DMS53 treated with DMSO at 0.1 percent for 48 hours (cell line): ENCODE measurements at regions not wholly inside any gene's neighbourhood (a gene's known extent, or its start where the extent isn't known, plus 50 kb on each side); places are given as distances from the start of the nearest gene placed in this dataset.
A peak's percentile ranks its signal among the peaks of the same experiment; 100 is the strongest.

Experiments used
- DNase-seq: peaks from one replicate; lab custom pipeline; 2025; ENCODE audit not compliant: unreplicated experiment; lab: John Stamatoyannopoulos, UW

DNA sequence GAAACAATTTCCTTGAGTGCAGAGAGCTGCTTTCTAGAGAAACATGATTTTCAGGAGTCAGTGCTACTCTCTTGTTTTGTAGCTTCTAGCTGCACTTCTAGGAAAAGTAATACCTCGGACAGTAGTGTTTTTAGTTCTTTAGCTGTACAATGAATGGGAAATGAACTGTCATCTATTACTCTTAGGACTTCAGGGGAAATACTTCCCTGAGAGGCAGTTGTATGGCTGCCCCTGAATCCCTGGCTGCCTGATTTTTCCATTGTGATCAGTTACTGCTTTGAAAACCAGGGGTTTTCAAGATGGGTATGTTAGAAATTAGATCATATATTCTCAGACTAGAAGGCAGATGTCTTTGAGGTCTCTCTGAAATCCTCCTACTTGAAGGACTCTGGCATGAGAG lies 200.3 kb upstream of the SEMA6D start:
- DNase-seq, result no peak

DNA sequence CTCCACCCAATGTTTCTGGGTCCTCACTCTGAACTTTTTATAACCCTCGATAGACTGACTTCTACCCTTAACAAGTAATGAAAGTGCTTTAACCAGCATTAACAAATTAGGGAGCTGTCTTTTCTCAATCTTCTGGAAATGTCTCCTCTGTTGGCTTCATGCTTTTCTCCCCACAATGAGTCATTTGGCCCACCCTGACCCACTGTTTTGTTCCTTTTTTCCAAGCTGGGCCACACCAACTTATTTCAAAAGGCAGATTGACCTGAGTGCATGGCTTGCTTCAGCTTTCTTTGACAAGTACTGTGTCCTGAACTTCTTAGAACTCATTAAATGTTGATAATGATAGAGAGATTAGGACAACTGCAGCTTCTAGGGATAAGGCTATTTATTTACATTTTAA lies 199.6 kb upstream of the SEMA6D start:
- DNase-seq, result no peak

DNA sequence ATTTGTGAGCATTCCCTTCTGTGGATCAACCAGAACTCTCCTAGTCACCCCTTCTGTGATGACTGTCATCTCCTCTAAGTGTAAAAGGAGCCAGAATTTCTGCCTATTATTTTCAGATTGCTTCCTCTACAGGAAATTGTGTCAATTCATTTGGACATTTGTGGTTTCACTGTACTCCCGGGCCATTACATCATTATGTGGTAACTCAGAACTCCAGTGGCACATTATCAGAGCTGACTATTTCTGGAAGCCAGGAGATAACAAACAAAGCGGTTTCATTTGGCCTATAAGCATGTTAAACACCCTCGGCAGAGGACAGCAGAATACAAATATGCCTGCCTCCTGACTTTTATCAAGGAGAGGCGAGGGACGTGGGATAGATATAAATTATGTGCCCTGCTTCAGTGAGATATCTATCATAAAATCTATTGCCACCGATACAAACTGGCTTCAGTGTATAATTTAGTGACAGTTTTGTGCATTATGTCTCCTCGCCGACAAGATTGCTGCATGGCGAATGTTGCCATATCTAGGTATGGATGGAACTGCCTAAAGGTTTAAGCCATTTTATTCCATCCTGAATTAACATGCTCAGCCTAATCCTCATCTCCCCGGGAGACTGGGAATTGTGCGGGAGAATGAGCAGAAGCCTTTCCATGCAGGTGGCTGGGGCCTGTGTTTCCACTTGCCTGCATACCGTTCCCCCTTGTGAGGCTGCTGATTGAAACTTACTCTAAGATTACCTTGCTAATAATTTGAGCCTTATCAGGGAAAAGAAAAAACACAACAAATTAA lies 193.4 kb upstream of the SEMA6D start:
- DNase-seq, result no peak

DNA sequence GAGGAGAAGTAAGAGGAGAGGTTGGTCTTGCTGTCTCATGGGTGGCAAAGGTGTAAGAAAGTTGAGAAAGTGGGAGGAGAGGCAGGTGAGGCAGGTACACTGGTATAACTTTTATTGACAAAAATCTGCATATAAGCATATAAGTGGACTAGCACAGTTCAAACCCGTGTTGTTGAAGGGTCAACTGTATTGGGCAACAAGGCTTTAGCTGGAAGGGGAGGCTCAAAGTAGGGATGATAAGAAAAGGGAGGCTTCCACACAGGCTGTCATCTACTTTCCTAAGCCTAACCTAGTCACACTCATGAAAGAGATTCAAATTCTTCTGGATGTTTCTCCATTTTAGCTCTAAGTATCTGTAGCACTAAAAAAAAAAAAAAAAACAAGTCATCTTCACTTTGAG lies 188.1 kb upstream of the SEMA6D start:
- no peak for DNase-seq

DNA sequence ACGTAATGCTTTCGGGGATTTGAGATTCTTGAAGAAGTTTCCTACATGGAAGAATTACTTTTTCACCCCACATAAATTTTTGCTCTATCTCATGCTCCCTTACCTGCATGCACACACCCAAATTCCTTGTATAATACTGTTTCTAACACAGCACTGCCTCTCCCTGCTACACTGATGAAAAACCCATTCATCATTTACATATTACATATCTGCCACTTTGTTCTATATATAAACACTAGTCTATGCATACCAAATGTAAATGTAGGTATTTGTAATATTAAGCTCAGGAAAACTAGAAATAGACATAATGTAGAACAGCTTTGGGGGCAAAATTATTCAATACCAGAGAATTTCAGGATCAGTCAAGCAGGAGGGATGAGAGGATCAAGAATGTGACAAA lies 182.6 kb upstream of the SEMA6D start:
- no peak for DNase-seq

DNA sequence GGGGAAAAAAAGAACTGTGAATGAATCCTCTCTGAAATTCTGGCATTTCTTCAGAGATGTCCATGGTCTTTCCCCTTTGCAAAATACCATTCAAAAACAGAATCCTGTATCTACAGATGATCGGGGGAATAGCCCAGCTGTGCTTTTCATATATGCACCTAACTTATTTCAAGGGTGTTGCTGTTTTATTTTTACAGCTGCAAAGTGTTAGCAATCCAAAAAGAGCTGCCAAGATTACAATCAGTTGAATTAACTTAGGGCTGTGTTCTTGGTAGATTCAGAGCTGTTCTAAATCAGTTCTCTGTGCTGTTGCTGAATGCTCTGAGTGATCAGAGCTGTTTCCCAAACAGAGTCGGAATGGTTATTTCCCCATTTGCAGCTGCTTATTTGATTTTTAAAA lies 175.7 kb upstream of the SEMA6D start:
- DNase-seq, result no peak

DNA sequence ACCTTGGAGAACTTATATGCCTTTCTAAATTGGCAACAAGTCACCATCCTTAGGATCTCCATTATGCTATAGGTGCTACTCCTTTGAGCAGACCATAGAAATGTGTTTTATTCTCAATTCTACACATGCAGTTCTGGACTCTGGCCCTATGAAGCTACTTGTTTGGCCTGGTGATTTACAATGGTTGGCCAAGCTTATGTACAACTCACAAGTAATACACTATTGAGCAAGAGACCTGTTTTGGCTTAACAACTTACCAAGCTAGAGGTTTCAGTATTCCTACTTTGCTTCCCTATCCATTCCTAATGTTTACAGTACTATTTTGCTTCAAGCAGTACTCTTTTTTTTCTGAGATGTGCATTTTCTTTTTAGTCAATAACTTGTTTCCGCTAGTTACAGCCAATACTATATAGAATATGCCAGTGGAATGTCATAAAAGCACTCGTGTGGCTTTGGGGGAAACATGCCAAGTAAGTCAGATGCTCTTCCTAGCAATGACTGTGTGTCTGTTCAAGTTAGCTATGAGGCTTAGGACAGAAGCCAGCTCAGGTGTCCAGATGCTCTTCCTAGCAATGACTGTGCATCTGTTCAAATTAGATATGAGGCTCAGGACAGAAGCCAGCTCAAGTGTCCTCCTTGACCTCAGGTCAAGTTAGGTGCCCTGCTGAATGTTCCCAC lies 174.9 kb upstream of the SEMA6D start:
- no peak for DNase-seq

DNA sequence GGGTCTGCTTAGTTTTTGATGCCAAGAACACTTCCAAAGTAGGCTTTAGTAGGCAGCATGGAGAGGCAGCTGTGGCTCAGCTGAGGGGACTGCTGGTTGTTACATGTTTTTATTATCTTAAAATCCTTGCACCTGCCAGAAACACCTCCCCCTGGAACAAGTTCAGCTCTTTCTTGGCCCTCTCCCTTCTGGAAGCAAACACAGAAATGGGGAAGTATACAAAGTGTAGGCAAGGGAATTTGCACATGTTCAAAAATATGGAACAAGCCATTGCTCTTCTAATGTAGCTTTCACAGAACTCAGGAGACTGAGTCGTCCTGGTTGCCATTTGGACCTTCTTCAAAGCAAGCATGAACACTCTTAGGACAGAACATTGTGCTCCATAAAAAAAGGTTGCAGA lies 169.1 kb upstream of the SEMA6D start:
- DNase-seq, result no peak

DNA sequence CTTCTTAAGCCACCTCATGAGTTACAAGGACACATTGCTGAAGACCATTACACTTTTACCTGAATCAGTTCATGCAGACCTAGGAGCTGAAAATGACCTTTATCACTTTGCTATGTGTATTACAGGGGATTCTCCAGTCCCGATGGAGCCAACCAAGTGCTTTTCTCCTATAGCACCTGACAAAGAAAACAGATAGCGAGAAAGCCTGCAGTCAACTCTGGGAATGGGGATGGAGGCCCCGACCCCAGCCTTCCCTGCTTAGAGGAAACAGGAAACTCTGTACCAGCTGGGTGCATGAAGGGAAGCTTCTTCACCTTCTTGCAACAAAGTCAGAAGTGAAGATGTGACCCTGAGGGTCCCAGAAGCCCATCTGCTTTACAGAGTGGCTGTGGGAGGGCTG lies 168.3 kb upstream of the SEMA6D start:
- DNase-seq, result no peak

DNA sequence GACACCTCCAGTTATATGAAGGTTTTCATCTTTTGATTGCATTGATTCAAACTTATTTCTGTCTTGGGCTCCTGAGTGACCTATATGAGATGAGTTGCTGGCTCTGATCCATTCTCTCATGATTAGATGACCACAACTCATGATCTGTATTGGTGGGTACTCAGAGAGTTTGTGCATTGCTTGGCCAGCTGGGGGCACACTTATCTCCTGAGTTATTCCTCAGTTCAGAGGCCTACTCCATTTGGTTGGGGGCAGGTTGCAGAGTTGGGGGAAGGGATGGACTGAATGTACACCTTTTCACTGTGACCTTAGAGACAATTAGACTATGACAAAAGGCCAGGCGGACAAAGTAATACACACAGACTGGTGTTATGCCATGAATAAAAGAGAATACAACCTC lies 166.2 kb upstream of the SEMA6D start:
- DNase-seq, result peak; percentile 6

DNA sequence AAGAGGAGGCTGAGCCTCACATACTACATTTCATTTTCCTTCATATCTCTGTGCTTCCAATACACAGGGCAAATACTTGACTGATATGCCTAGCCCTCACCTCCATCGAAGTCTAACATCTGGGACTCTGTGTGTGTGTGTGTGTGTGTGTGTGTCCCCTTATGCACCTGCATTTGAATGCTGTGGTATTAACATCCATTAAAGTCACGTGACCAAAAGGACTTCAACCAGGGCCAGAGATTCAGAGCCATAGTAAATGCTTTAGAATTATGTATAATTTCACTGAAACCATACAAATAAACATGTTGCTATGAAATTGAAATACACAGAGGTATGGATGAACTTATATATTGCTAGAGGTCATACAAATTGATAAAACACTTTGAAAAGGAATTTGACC lies 165.8 kb upstream of the SEMA6D start:
- no peak for DNase-seq

DNA sequence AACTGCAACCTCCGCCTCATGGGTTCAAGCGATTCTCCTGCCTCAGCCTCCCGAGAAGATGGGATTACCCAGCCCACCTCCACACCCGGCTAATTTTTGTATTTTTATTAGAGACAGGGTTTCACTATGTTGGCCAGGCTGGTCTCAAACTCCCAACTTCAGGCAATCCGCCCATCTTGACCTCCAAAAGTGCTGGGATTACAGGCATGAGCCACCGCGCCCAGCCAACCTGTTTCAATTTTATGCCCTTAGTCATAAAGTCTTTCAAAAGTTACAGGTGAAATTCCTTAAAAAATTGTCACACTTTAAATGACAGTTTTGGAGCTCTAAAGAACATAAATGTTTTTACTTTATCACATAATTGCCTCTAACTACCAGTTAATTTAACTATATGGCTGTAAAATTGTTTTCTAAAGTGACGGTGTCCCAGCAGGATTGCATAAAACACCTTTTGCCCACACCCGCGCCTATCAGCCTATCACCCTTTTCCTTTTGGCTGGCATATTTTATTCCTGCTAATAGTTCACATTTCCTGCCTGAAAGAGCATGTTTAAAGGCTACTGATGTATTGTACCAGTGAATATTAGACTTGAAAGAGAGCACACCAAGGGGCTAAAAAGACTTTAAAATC lies 164.2 kb upstream of the SEMA6D start:
- no peak for DNase-seq

DNA sequence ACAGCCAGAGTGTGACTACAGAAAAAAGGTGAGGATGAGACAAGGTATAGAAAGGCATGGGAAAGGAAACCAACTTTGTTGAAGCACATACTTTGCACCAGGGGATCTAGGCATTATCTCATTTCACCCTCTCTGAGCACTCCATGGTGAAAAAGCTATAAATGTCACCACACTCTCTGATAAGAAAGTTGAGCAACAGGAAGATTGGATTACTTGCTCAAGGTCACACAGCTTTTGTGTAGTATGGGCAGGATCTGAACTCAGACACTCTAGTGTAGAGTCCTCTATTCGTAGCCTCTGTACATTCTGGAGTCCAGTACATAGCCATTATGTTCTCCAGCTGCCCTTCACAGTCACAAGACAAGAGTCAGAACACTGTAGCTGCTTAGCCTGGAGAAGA lies 163.4 kb upstream of the SEMA6D start:
- DNase-seq, result no peak

DNA sequence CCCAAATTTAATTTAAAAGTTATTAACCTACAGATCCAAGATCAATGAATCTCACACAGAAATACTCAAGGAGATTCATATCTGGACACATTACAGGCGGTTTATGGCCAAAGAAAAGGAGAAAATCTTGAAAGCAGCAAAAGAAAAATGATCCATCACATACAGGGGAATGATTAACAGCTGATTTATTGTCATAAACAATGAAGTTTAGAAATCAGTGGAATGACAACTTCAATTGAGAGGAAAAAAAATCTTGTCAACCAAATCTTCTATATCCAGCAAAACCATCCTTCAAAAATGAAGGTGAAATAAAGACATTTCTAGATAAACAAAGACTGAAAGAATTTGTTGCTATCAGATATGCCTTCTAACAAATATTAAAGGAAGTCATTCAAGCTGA lies 156.2 kb upstream of the SEMA6D start:
- no peak for DNase-seq

DNA sequence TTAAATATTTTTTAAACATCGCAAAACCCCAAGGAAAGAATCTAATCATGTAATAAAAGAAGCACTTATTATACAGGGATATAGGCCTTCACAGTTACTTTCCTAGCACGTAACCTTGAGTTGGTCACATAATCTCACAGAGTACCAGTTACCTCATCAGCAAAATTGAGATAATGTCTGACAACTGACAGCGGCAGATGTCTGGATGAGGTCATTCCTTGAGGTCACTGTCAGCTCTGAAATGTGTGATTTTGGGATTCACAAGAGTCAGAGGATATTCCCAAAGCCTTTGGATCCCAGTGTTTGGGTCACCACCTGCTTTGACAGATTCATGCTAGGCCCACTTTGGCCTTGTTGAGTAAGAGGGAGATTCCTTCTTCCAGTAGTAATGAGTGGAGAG lies 151.4 kb upstream of the SEMA6D start:
- no peak for DNase-seq

DNA sequence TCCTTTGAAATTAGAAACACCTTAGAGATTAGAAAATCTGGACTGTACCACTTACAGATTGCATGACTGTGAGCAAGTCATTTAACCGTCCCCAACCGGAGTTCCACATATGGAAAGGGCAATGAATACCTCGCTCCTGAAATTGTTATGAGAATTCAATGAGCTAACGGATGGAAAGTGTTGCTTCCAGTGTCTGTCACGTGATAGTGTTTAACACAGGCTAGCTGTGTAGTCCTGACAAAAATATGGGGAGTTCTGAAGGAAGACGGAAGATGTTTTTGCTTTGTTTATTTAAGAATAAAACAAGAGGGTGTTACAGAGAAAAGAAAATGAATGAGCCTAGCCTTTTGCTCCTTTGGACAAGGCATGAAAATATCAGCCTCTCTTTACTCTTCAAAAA lies 150.7 kb upstream of the SEMA6D start:
- DNase-seq, result no peak

DNA sequence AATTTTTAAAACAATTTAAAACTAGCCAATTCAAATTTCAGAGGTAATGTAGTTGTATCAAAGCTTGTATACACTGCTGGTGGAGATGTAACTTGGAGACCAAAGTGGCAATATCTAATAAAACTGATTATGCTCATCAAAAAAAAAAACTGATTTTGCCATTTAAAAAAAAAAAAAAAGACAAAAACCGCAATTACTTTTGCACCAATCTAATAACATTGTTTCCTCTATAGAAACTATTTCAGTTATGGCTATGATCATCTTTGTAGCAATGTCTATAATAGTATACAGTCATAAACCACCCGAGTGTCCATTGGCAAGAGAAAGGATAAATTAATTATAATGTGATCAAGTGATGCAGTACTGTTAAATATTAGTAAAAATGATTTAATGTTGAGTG lies 149.3 kb upstream of the SEMA6D start:
- no peak for DNase-seq

DNA sequence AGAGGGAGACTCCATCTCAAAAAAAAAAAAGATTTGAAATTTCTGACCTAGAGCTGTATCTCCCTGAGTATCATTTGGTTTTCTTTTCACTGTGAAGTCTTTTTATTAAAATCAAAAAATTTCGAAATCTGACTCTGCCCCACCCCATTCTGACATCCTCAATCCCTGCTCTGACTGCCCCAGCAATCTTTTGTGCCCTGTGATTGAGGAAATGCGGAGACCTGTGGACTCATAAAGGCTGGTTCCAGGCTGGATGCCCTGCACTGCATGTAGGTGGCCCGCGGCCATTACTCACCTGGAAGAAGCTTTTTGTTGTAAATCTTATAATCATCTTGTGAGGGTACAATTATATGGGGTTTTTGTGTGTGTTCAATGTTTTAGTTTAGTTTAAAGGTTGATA lies 147.3 kb upstream of the SEMA6D start:
- no peak for DNase-seq

DNA sequence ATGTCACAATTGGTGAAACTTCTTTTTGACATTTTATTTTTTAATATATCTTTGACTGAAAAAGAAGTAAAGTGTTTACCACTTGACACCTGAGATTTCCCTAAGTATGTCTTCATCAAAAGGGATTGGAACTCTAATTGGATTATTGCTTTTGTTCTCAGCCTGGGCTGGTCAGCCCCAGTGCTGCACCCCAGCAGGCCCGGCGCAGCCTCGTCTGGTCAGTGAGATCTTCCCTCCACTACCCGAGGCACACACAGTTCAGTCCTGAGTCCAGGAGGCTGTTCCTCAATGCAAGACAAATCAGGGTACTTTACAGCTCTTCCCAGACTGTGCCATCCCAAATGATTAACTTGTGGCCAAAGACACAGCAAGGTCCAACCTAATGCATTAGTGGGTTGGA lies 146.9 kb upstream of the SEMA6D start:
- DNase-seq, result no peak

DNA sequence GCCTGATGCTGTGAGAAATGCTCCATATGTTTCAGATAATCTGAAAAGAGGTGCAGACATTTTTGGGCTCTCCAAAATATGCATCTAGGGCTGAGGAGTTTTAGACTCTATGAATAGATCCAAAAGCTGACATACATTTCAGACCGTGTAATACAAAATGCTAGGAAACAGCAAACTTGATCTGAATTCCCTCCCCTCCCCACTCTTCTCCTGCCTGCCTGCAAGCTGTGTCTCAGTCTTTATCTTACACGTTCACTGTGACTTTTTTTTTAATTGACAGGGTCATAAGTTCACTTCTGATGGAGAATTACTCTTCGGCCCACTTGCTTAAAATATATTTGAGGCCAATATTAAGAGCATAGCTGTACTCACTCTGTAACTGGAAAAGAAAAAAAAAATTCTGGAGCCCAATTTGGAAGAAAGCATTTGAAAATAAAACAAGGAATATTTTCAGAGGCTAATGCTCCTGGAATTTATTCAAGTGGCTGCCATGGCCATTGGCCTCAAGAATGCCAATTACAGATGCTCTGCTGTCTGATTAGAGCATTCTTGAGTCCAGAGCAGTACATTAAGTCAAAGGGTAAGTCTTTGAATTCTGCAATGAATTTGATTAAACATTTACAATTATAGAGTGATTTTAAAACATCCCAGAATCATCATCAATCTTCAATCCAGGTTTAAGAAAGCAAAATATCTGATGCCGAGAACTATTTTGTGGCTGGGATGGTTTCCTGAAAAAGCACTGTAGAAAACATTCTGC lies 146.2 kb upstream of the SEMA6D start:
- no peak for DNase-seq

DNA sequence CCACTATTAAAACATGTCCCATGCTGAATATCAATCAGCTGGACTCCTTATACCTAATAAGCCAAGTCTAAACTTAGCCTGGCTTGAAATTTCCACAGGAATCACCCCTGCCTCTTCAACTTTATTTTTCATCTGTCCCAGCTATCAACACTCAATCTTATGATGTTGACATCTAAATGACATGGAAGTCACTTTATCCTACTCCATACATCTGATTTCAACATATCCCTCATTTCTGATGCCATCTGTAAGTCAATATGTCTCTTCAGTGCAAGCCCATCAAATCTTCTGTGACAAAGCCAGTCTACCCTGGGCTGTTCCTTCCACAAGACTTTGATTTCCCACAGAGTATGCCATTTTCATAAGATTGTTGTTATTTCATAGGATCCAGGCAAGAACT lies 143.6 kb upstream of the SEMA6D start:
- no peak for DNase-seq

DNA sequence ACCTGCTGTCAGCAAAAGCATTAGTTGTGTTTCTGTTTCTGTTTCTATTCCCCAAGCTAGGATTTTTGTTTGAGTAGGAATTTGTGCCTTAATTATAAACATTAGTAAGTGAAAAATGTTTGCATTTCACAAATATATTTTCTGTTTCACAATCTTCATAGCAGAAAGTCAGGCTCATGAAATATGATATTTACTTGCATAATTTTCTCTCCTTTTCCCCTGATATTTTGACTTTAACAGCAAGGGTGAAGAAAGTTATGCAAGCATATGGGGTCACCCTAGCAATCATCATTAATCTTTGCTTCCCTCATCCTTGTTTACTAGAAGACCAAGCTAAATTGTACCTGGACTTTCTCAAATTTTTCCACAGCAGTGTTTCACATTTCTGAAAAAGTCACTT lies 140.3 kb upstream of the SEMA6D start:
- DNase-seq, result no peak
